Colon (tissue), 2 donors: ENCODE measurements at regions not wholly inside any gene's neighbourhood (a gene's known extent, or its start where the extent isn't known, plus 50 kb on each side); places are given as distances from the start of the nearest gene placed in this dataset.

ENCODE experiments used
- FAIRE-seq: peaks from 2 replicates; lab custom pipeline; 2012; peaks lifted over from hg19 to GRCh38; lab: Jason Lieb, UNC
- donor health status: control.
- donor health status: control.

DNA sequence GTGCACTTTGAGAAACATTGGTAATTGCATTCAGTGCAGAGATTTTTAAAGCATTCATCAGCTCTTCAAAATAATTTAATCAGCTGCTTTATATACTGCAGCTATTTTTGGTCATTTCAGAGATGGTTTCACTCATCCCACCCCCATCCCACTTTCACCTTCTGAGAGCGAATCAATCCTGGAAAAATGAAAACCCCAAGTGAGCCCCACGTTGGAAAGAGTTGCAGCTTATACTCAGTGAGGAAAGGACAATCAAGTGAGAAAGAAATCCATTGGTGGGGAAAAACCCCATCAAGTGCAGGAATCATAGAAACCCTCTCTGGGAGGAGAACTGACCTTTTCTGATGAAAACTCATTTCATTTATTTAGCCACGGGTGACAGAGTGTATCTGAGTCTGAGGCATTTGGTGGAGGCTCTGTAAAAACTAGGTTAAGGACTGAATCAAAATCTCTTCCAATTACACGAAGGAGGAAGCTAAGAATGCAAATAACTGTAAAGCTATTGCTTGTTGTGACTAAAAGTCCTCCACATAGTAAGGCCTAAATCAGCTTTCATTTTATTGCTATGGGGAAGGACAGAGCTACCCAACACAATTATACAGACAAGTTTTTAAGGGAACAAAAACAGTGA, 240.4 kb upstream of the PGRMC2 start:
- FAIRE-seq, result no peak

DNA sequence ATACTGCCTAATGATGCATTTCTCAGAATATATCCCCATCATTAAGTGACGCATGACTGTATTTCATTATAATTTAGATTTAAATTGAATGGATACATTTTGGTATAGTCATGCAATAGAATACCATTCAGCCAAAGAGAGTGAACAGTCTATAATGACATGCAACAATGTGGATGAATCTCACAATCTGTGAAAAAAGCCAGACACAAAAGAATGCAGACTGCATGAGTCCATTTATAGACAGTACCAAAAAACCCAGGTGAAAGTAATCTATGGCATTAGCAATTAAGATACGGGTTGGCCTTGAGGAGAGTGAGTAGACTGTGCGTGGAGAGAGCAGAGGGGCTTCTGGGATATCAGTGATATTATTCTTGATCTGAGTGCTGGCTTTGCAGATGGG, 239.7 kb upstream of the PGRMC2 start:
- no peak for FAIRE-seq

DNA sequence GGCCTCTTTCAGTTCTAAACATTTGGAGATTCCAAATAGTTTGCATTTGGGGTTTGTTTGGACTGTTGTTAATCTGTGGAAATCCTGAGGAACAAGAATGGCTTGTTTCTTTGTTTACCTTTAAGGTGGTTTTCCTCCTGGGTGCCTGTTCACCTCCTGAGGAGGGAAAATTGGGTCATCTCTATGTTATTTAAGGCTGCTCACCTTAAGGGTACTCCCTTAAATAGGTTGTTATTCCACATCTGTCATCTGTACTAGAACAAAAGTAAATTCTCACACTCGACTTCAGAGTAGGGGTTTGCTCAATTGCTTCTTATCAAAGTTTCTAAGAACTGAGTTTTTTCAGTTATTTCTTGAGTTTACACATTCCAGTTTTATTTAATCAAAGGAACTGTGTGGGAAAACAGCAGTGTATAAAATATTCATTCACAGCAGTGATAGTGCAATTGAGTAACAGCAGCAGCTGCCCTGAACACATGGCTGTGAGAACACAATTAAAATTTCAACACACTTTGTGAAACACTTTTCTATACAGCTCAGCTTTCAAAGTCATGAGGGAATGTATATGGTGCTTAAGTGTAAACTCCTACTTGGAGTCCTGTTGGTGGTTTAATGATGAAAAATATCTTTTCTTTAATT, 238.5 kb upstream of the PGRMC2 start:
- FAIRE-seq, result no peak

DNA sequence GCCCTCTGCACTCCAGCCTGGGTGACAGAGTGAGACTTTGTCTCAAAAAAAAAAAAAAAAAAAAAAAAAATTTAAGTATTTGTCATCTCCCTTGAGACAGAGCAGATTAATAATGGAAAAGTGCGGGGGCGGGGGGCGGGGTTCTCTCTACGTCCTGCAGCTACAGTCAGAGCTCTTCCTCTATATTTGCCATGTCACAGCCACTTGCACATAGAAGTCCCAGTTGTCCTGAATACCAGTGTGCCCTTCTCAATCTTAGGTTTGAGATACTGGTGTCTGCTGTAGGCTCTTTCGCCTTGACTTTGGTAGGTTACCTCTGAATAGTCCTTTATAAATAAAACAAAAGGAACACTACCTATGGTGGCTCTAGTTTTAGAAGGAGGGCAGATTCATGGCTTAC, 237.8 kb upstream of the PGRMC2 start:
- FAIRE-seq, result no peak

DNA sequence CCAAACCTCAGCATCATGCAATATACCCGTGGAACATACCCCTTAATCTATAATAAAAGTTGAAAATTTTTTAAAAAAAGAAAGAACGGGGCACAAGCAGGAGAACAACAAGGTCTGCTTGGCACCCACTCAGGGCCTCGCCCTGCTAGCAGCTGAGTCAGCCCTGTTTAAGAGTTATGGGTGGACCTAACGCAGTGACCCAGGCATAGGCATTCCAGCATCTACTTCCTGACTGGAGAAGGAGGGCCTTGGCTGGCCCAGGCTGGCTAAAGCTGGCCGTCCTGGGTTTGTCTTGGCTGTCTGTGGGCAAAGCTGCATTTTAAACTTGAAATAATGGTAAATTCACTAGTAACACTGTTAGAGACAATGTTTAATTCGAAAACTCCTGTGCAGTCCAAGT, 236.7 kb upstream of the PGRMC2 start:
- FAIRE-seq, result no peak

DNA sequence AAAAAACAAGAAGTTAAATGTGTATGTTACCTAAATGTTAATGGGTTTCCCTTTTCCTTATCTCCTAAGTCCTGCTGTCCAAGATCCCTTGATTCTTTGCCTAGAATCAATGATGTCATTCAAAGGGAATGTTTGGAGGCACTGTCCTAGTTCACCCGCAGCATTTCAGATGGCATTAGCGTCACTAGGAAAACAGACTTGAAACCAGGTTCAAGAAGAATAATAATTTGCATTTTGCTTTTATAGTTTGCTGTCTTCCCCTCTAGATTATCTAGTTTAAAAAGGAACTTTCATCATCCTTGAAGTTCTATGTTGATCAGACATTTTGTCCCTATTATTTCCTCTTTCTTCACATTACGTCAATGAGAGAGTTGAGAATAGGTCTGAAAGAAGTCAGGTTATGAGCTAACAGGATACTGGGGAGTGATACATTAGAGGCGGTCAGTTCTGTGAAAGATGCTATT, 234.1 kb upstream of the PGRMC2 start:
- no peak for FAIRE-seq

DNA sequence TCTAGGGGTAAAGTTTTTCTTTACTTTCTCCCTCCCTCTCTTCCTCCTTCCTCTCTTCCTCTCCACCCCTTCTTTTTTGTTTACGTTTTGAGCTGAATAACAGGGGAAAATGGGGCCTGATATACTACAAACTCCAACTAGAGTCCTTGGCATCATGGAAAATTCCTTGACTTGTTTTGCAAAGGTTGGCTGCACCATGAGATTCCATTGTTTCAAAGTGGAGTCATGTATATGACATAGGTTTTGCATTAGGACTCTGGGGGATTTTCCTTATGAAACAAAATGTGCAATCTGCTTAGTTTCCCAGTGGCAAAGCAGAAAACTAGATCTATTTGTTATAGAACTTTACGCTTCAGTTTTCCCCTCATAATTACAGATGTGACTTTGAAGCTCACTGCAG, 233.5 kb upstream of the PGRMC2 start:
- FAIRE-seq, result no peak

DNA sequence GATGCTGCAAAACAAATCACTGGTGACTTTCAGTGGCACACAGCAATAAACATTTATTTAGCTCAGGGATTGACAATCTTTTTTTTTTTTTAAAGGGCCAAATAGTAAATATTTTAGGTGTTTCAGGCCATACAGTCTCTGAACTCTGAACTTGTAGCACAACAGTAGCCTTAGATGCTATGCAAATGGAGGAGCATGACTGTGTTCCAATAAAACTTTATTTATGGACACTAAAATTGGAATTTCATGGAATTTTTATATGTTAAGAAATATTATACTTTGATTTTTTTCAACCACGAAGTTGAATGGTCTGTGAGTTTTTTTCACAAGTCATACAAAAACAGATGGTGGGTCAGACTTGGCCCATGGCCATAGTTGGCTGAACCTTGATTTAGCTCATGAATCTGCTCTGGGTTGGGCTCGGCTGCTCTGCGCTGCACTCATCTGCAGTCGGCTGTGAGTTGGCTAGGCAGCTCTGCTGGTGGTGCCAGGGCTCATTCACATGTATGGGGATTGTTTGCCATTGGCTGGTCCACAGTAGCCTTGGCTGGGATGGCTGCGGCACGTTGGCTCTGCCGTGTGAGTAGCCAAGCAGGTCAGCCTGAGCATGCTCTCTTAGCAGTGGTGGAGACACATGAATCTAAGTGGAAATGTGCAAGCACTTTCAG, 231.7 kb upstream of the PGRMC2 start:
- FAIRE-seq, result no peak

DNA sequence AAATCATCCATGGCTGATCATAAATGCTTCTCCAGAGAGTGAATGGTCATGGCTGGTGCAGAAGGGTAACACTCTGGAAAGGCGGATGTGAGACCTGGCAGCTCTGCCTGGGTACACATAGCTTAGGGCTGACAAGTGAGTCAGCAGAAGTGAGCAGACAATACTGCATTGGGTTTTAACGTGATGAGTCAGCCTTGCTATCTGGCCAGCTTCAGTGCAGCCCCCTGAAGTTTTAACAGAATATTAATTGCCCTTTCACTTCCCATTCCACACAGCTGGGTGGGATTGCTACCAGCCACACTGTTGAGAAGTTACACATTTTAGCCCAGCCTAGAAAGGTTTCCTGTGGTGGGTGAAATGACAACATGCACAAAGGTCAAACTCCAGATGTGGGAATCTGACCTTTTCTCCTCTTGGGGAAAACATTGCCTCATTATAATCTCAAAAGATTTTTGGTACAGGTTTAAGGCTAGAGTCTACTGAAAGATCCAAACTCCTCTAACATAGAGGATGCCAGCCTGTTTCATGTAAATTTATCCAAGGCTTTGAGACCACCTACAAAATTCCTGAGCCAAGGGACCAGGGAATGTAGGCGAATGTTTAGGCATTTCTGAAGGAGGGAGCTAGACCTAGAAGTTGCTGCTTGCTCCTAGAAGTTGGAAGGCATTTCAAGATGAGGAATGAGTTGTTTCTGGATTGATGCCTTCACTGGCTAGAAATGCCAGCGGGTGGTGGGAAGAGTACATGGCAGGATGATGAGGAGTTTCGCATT, 230.3 kb upstream of the PGRMC2 start:
- no peak for FAIRE-seq

DNA sequence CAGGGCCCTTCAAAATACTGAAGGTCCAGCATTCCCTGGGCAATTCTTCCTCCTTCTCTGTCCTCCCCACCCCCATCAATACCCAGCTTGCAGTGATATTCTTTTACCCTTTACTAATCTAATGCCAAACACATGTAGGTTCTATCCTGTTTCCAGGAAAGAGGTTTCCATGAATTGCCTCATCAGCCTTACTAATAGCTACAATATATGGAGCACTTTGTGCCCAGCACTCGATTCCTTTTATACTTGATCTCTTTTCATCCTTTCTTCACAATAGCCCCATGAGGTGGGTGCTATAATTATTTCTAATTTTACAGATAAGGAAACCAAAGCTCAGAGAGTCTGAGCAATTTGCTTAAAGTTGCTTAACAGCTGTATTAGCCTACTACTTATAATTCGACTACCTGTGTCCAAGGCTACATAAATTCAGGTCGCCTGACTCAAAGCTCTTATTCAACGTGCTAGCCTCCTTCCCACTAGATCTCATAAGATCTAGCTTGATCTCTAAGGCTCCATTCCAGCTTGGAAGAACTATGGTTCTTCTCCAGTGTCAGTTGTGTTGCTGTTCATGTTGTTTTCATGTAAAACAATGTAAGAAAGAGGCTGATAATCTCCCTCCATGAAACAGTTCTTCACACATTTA, 229.6 kb upstream of the PGRMC2 start:
- no peak for FAIRE-seq

DNA sequence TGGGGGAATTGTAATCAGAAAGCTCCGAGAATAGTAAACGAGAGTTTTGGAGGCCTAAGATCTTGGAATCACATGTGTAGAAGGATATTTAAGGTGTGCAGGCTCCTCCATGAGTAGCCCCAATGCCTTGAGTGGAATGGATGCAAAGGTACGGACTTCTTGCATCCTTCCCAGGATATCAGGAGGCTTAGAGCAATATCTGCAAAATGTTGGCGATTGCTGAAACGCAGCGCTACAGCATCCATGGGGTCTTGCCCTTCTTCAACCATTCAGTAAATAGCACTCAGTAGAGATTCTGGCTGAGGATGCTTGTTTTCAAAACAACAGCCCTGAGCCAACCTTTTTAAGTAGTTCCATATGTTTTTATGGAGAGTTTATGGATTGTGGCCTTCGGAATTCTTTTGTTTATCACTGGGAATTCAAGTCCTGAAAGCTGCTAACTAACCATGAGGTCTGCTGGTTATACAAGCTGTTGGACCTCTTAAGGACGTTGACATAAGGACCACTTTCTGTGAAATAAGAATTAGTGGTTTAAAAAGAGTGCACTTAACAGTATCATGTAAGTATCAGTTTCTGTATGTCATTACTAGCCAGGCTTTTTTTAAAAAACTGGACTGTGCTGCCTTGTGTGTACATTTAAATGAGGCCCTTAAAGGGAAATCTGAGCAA, 228.8 kb upstream of the PGRMC2 start:
- FAIRE-seq, result no peak

DNA sequence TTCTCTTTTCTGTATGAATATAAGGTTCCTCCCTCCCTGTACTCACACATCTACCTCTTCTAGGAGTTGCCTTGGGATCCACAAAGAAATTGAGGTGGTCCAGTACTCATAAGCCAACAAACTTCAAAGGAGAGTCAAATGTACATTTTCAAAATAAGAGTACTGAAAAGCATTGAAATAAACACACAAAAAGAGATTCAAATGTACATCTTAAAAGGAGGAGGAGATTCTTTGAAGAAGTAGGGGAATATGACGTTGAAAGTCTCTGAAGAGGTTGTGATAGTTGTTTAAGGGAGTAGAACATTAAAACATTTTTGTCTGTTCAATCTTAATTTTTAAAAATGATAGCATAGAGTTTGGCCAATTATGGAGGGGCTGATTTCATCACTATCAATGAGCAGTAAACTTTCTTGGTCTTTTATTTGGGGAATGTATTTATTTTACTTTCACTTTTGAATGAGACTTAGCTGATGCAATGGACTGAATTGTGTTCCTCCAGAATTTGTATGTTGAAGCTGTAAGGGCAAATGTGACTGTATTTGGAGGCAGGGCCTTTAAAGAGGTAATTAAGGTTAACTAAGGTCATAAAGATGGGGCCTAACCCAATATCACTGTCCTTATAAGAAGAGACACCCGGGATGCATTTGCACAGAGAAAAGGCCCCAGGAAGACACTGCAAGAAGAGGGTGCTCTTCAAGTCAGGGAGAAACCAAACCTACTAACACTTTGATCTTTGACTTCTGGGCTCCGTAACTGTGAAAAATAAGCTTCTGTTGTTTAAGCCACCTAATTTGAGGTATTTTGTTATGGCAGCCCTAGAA, 226.3 kb upstream of the PGRMC2 start:
- no peak for FAIRE-seq

DNA sequence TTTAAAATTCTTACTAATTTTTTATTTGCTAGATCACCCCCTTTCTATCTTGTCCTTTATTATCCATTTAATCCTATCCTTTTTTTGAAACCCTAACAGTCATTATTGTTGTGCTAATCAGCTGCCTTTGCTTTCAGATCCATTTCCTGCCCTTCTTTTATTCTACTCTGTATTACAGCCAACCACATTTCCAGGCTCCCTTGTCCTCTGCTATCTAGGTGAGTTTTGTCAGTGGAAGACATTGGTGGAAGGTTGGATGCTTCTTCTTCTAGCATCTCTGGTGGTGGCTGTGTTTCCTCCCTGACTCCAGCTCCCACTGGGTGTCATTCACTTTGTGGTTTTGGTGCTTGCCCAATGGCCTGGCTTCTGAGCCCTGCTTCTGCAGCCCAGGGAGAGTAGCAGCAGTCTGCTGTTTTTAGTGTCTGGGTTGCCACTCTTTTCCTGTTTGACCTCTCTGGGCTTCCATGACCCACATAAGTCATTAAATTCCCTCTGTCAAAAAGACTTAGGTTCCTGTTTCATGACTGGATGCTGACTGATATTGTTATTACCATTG, 225.2 kb upstream of the PGRMC2 start:
- FAIRE-seq, result no peak

DNA sequence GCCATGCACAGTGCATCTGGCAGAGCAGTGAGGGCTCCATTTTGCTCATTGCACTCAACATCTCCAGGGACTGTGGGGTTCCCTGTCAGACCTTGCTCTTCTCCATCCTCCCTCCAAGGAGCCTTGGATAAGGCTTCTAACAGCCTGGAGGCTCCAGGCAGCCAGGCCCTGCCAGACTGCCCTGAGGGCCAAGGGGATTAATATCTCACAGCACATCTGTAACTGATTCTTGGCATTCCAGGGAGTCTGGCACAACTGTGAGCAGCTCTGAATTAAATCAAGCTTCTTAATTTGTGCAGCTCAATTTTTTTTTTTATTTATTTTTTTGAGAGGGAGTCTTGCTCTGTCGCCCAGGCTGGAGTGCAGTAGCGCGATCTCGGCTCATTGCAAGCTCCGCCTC, 224.5 kb upstream of the PGRMC2 start:
- FAIRE-seq, result no peak

DNA sequence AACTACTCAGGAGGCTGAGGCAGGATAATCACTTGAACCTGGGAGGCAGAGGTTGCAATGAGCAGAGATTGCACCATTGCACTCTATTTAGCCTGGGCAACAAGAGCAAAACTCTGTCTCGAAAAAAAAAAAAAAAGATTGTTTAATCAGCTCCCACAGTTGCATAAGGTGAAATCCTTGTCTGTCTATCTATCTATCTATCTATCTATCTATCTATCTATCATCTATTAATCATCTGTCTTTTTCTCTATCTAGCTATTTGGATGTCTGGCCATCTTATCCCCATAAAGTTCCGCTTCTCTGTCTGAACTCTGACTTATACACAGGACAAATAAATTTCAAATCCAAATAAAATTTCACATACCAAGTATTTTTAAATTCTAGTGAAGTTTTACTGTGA, 223.2 kb upstream of the PGRMC2 start:
- FAIRE-seq, result no peak

DNA sequence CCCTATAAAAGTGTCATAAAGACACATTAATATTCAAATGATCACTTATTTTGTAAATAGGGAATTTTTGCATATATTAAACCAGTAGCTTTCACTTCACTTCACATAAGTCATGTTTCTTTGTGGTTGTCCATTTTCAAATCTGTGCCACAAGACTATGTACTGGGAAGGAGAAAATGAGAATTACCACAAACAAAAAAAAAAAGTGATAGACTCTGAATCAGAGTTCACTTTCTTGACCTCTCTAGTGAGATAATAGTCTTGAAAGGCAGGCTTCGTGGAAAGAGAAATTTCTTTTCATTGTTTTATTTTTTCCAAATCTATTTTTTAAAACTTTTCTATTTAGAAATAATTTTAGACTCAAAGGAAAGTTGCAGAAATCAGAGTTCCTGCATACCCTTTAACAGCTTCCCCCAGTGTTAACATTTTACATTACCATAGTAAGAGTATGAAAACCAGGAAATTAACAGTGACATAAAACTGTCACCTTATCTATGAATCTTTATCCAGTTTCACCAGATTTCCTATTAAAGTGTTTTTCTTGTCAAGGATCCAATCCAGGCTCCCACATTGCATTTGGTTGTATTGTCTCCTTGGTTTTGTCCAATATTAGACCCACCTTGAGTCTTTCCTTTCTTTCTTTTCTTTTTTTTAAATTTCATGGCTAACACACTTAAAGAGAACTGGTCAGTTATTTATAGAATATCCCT, 215.4 kb upstream of the PGRMC2 start:
- FAIRE-seq, result no peak

DNA sequence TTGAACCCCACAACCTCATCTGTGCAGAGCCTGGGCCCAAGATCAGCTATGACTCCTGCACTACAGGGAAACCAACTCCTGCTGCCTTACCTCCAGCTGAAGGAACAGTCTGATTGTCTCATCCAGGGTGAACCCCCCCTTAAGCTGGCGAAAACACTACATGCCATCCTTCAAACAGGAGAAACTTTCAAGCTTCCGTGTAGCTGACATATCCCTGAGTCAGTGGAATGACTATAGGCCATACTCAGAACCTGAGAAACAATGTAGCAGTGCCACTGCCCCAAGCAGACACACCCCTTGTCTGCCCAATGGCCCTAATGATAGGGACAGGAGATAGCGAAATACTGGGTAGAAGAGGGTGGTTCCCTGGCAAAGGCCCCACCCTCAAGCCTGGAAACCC, 213.6 kb upstream of the PGRMC2 start:
- no peak for FAIRE-seq

DNA sequence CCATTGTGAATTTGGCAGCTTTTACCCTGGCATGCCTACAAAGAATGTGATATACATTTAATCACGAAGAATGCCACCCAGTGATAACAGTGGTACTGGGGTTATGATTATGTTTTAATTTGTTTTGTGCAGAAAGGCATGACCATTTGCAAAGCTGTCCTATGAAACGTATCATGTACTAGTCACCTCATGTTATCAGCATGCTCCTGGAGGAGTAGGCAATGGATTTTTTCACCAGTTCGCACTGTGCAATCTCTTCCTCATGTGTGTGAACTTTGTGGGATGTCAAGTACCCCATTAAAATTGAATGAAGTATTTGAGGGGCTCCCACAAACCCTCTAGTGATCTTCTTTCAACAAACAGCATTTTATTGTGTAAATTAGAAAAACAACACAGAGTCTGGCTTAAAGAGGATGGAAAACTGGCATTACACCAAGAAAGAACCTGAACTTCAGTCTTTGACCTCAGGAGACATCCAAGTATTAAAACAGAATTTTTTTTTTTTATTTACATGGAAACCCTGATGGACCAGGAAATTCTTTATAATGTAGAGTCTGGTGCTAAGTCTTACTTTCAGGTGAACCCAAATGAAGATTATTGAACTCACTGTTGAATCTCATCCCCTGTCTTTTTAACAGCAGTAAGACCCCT, 200.6 kb upstream of the PGRMC2 start:
- FAIRE-seq, result no peak

DNA sequence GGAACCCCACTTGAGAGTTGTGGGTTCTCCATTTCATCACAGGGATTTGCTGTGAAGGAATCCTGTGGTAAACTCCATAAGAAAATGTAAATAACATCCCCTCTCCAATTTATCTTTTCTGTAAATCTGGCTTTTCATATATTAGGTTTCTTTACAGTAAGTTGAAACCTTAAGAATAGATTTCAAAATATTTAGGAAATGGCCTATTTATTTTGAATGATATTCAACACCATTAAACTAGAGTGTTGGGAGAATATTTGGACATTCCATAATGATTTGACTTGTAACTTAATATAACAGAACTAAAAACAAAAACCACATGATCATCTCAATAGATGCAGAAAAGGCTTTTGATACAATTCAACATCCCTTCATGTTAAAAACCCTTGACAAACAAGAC, 197.3 kb upstream of the PGRMC2 start:
- FAIRE-seq, result no peak

DNA sequence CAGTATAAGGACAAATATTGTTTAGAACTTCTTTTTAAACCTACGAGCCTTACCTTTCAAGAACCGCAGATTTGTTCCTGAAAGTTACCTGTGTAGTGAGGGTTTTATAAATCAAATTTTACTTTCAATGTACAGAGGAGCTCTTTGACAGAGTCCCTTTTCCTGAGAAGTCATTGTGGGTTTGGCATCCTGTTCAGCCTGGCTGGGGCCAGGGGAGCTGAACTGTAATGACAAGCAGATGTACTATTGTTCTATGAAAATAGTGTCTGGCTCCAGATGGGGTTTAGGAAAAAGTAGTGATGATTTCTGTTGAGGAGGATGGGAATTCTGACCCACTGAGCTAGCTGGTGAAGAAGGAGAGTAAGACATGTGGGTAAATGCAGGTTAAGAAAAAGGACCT, 196.2 kb upstream of the PGRMC2 start:
- no peak for FAIRE-seq
